GM20000 (cell line): ENCODE measurements at regions not wholly inside any gene's neighbourhood (a gene's known extent, or its start where the extent isn't known, plus 50 kb on each side); places are given as distances from the start of the nearest gene placed in this dataset.

Experiments used
- DNase-seq: peaks from one replicate; pipeline ENCODE4 v3.0.0; 2012; ENCODE audit warnings: low spot score
- CTCF ChIP-seq: IDR thresholded peaks from 2 replicates; pipeline ENCODE4 v1.5.1; 2012; ENCODE audit warnings: mild to moderate bottlenecking, control low read depth; ENCODE audit errors: extremely low read depth, missing control alignments

GRCh38 chr6:3926150-3926482 lies 76.9 kb downstream of the FAM50B start:
- no peak for DNase-seq
- TF ChIP-seq CTCF = no peak

GRCh38 chr6:3928111-3928510 lies 78.9 kb downstream of the FAM50B start:
- DNase-seq = no peak
- TF ChIP-seq CTCF = no peak

- no peak for TF ChIP-seq CTCF
- no peak for DNase-seq
These were observed 80.2 kb downstream of the FAM50B start for GRCh38 chr6:3929281-3929798.

GRCh38 chr6:3937438-3937837 lies 88.3 kb downstream of the FAM50B start:
- DNase-seq = no peak

GRCh38 chr6:3938715-3939367 lies 89.7 kb downstream of the FAM50B start:
- no peak for TF ChIP-seq CTCF
- no peak for DNase-seq

More at GRCh38 chr6:3937438-3937837, 88.3 kb downstream of the FAM50B start:
- no peak for TF ChIP-seq CTCF

GRCh38 chr6:3939368-3939958 lies 90.3 kb downstream of the FAM50B start:
- DNase-seq = no peak
- TF ChIP-seq CTCF = no peak

- no peak for DNase-seq
- no peak for TF ChIP-seq CTCF
These were observed 90.8 kb downstream of the FAM50B start for GRCh38 chr6:3939964-3940363.
